ENCODE measurements at regions not wholly inside any gene's neighbourhood (a gene's known extent, or its start where the extent isn't known, plus 50 kb on each side); places are given as distances from the start of the nearest gene placed in this dataset.
"Not testable (repeated sequence)": the region's sequence is repeated elsewhere in the genome, so short reads cannot be mapped to it uniquely, and the experiment has no call there.

DNA sequence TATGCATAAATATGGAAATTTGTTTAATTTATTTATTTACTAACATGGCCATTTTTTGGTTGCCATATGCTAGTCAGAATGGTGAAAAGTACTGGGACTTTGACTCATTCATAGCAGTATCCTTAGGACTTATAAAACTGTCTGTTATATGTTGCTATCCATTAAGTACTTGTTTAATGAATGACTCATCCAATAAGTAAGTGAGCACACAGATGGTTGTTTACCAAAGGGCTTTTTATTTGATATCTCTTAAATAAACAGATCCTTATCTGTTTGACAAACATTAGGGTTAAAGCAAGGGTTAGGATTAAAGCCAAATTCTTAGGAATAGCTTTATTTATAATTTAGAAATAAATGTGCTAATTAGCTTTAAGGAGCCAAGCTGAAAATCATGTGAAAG, 183.4 kb downstream of the FBXO4 start:
- H3K27me3 ChIP-seq, result no peaks in the 10 kb centered on the region
- no peaks in the 10 kb centered on the region for H3K36me3 ChIP-seq
- no peaks in the 10 kb centered on the region for H3K9me3 ChIP-seq
- DNase-seq, result no peak
- TF ChIP-seq, protein P1, sequence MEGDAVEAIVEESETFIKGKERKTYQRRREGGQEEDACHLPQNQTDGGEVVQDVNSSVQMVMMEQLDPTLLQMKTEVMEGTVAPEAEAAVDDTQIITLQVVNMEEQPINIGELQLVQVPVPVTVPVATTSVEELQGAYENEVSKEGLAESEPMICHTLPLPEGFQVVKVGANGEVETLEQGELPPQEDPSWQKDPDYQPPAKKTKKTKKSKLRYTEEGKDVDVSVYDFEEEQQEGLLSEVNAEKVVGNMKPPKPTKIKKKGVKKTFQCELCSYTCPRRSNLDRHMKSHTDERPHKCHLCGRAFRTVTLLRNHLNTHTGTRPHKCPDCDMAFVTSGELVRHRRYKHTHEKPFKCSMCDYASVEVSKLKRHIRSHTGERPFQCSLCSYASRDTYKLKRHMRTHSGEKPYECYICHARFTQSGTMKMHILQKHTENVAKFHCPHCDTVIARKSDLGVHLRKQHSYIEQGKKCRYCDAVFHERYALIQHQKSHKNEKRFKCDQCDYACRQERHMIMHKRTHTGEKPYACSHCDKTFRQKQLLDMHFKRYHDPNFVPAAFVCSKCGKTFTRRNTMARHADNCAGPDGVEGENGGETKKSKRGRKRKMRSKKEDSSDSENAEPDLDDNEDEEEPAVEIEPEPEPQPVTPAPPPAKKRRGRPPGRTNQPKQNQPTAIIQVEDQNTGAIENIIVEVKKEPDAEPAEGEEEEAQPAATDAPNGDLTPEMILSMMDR (IDR thresholded peaks at IDR 0.05; ENCODE audit: low read depth, low read length), result no peak
- no peak overlapping the region for H3K4me3 ChIP-seq (ENCODE audit: low read depth, low read length)
- H3K4me1 ChIP-seq, result no peaks in the 10 kb centered on the region

DNA sequence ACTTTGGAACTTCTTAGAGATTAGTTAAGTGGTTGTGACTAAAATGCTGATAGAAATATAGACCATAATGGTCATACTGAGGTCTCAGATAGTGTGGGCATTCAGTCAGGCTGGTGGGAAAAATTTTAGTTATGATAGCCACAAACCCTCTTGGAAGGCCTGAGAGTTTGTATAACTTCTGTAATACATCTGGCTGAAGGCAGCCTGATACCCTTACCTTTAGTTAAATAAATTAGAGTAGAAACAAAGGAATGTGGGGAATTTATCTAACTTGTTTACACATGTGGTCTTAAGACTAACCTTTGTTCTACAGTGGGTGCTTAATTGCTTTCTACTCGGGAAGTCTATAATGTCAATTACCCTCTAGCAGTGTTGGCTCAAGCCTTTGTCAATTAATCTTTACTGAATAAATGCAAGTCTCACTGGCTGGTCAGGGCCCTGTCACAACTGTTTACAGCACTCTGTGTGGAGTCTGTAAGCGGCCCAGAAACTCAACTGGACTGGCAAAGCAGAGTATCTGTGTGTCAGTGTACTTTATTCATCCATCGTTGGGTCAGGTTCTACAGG, 184.0 kb downstream of the FBXO4 start:
- TF ChIP-seq, protein P1 (IDR thresholded peaks at IDR 0.05; ENCODE audit: low read depth, low read length), result no peak
- Histone ChIP-seq H3K4me1 (no peaks in the 10 kb centered on the region), H3K9me3 (no peaks in the 10 kb centered on the region), H3K36me3 (no peaks in the 10 kb centered on the region), H3K4me3 (ENCODE audit: low read depth, low read length) (no peak overlapping the region), H3K27me3 (no peaks in the 10 kb centered on the region)
- DNase-seq, result no peak

DNA sequence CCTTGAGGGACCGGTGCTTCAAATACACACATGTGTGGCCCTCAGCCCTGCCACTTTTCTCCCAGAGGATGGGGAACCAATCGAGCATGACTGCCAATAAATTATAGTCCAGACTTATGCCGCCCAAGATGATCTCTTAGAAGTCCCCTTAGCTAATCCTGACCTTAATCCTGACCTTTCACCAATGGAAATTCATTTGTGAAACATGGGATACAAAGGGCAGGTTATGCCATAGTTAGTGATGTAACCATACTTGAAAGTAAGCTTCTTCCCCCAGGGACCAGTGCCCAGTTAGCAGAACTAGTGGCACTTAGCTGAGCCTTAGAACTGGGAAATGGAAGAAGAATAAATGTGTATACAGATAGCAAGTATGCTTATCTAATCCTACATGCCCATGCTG, 190.6 kb downstream of the FBXO4 start:
- H3K9me3 ChIP-seq; DNase-seq; H3K4me3 ChIP-seq (ENCODE audit: low read depth, low read length); H3K4me1 ChIP-seq; H3K36me3 ChIP-seq; H3K27me3 ChIP-seq: not testable (repeated sequence)

DNA sequence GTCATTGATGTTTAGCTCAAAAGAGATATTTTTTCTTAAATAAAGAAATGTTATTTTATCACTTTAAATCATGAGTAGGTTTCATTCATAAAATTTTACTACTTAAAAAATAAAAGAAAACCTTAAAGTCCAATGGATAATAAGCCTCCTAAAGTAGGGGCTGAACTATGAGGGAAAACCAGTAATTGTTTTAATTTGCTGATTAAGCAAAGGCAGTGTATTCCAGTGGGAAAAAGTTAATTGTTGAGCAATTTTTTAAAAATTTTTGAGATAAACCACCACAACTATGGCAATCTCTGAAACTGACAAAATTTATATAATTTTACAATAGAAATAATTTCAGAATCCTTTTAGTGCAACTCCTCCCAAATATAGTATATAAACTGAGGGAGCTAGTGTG, 195.0 kb downstream of the FBXO4 start:
- H3K36me3 ChIP-seq, result no peaks in the 10 kb centered on the region
- TF ChIP-seq, protein P1 (IDR thresholded peaks at IDR 0.05; ENCODE audit: low read depth, low read length), result no peak
- no peak overlapping the region for H3K4me3 ChIP-seq (ENCODE audit: low read depth, low read length)
- H3K4me1 ChIP-seq, result no peaks in the 10 kb centered on the region
- no peak for DNase-seq
- H3K27me3 ChIP-seq, result no peaks in the 10 kb centered on the region
- no peaks in the 10 kb centered on the region for H3K9me3 ChIP-seq

DNA sequence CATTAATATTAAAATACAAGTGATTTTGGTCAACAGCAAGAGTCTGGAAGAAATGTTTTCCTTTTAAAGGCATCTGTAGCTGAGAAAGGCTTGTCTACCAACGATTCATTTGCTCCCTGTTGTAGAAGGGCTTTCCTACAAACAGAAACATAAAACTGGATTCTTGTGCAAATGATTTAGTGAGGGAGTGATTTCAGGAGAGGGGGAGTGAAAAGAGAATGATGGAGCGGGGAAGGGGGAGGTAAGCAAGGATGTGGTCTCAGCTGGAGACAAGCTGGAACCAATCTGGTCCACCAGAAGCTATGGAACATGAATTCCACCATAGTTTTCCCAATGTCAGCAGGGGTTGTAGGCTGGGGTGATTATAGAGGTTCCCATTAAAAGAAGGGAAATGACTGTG, 196.3 kb downstream of the FBXO4 start:
- Histone ChIP-seq H3K4me1 (no peaks in the 10 kb centered on the region), H3K4me3 (ENCODE audit: low read depth, low read length) (no peak overlapping the region), H3K36me3 (no peaks in the 10 kb centered on the region), H3K9me3 (no peaks in the 10 kb centered on the region), H3K27me3 (no peaks in the 10 kb centered on the region)
- no peak for DNase-seq
- TF ChIP-seq, protein P1 (IDR thresholded peaks at IDR 0.05; ENCODE audit: low read depth, low read length), result no peak

DNA sequence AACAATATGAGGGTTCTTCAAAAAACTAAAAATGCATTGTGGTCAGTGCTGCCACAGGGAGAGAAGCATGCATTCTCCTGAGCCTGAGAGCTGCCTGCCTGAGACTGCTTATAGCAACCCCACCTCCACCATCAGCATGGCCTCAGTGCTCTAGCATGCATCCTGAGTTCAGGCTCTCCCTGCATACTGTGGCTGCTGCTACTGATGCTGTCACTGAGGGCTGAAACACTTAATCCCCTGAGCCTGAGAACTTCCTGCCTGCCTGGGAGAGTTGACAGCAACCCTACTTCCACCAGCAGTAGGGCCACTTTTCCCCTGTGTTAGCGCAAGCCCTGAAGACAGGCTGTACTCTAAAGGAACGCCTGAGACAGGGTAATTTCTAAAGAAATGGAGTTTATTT, 206.0 kb downstream of the FBXO4 start:
- Histone ChIP-seq H3K4me3 (ENCODE audit: low read depth, low read length) (no peak overlapping the region), H3K36me3 (no peaks in the 10 kb centered on the region), H3K4me1 (no peaks in the 10 kb centered on the region), H3K27me3 (no peaks in the 10 kb centered on the region), H3K9me3 (no peaks in the 10 kb centered on the region)
- TF ChIP-seq, protein P1 (IDR thresholded peaks at IDR 0.05; ENCODE audit: low read depth, low read length), result no peak
- no peak for DNase-seq

DNA sequence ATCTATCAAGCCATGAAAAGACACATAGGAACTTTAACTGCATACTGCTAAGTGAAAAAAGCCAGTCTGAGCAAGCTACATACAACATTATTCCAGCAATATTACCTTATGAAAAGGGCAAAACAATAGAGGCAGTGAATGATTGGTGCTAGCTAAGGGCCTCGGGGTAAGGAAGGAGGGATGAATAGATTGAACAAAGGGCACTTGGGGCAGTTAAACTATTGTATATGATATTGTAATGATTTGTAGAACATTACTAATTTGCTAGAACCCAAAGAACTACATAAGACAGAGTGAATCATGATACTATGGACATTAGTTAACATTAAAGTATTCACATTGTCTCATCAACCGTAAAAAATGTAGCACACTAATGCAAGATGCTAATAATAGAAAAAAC, 218.3 kb downstream of the FBXO4 start:
- H3K36me3 ChIP-seq, result no peaks in the 10 kb centered on the region
- no peaks in the 10 kb centered on the region for H3K9me3 ChIP-seq
- TF ChIP-seq, protein P1 (IDR thresholded peaks at IDR 0.05; ENCODE audit: low read depth, low read length), result no peak
- DNase-seq, result no peak
- H3K4me3 ChIP-seq (ENCODE audit: low read depth, low read length), result no peak overlapping the region
- H3K4me1 ChIP-seq, result no peaks in the 10 kb centered on the region
- no peaks in the 10 kb centered on the region for H3K27me3 ChIP-seq
